Liver (tissue), 8 donors: ENCODE measurements at regions not wholly inside any gene's neighbourhood (a gene's known extent, or its start where the extent isn't known, plus 50 kb on each side); places are given as distances from the start of the nearest gene placed in this dataset.
"Not testable (repeated sequence)": the region's sequence is repeated elsewhere in the genome, so short reads cannot be mapped to it uniquely, and the experiment has no call there.

Experiments used
- DNase-seq: peaks from one replicate; pipeline ENCODE4 v3.0.0-alpha.2; 2017; ENCODE audit warnings: low spot score
- H3K27ac ChIP-seq, 2 donors: one replicate each; pipeline ENCODE4 v1.7.0; 2013; ENCODE audit warnings: inconsistent platforms in 2 of 2, low read length in 2 of 2, control low read depth in 1 of 2, low read depth in 1 of 2, mild to moderate bottlenecking in 1 of 2
- H3K27me3 ChIP-seq, 4 donors: one replicate each; pipeline versions ENCODE4 v1.6.1 to v1.7.0; 2013; ENCODE audit warnings: low read length in 3 of 4, inconsistent platforms in 1 of 4, mild to moderate bottlenecking in 1 of 4, moderate library complexity in 1 of 4; ENCODE audit not compliant: control insufficient read depth in 4 of 4, insufficient read depth in 4 of 4
- H3K36me3 ChIP-seq, 4 donors: one replicate each; pipeline versions ENCODE4 v1.6.1 to v1.7.0; 2013; ENCODE audit warnings: low read length in 3 of 4, mild to moderate bottlenecking in 3 of 4, low read depth in 1 of 4, moderate library complexity in 1 of 4; ENCODE audit not compliant: control insufficient read depth in 4 of 4, insufficient read depth in 3 of 4
- H3K4me1 ChIP-seq, 4 donors: one replicate each; pipeline versions ENCODE4 v1.6.1 to v1.7.0; 2013; ENCODE audit warnings: low read length in 3 of 4, mild to moderate bottlenecking in 3 of 4, moderate library complexity in 1 of 4; ENCODE audit not compliant: control insufficient read depth in 4 of 4, insufficient read depth in 4 of 4
- H3K4me3 ChIP-seq, 3 donors: one replicate each; pipeline versions ENCODE4 v1.6.1 to v1.7.0; 2013; ENCODE audit warnings: low read length in 3 of 3, control low read depth in 1 of 3, low read depth in 1 of 3, mild to moderate bottlenecking in 1 of 3
- H3K9ac ChIP-seq, 2 donors: one replicate each; pipeline ENCODE4 v1.7.0; 2013; ENCODE audit warnings: low read length in 2 of 2, mild to moderate bottlenecking in 2 of 2, moderate library complexity in 2 of 2, control low read depth in 1 of 2, low read depth in 1 of 2
- H3K9me3 ChIP-seq, 4 donors: one replicate each; pipeline versions ENCODE4 v1.6.1 to v1.7.0; 2013; ENCODE audit warnings: low read length in 3 of 4; ENCODE audit not compliant: control insufficient read depth in 4 of 4
- ATF3 ChIP-seq: IDR thresholded peaks from 2 replicates; pipeline ENCODE4 v1.6.1; 2016; ENCODE audit warnings: antibody characterized with exemption
- EGR1 ChIP-seq, 2 donors: IDR thresholded peaks; 2 replicates each; pipeline ENCODE4 v1.6.1; 2016 to 2018; ENCODE audit warnings: antibody characterized with exemption in 2 of 2, low read depth in 2 of 2
- FOXA1 ChIP-seq: IDR thresholded peaks from 2 replicates; pipeline ENCODE4 v1.6.1; 2016; ENCODE audit warnings: antibody characterized with exemption
- FOXA2 ChIP-seq: IDR thresholded peaks from 2 replicates; pipeline ENCODE4 v1.6.1; 2016; ENCODE audit warnings: antibody characterized with exemption
- GABPA ChIP-seq, 2 donors: IDR thresholded peaks in 1 of 2; conservative IDR thresholded peaks in 1 of 2; 2 replicates each; pipeline ENCODE4 v1.6.1; 2016; ENCODE audit warnings: antibody characterized with exemption in 2 of 2, mild to moderate bottlenecking in 1 of 2, moderate library complexity in 1 of 2
- HNF4A ChIP-seq, 2 donors: conservative IDR thresholded peaks; 2 replicates each; pipeline ENCODE4 v1.6.1; 2016; ENCODE audit warnings: antibody characterized with exemption in 2 of 2, mild to moderate bottlenecking in 2 of 2
- HNF4G ChIP-seq: IDR thresholded peaks from 2 replicates; pipeline ENCODE4 v1.6.1; 2016; ENCODE audit warnings: antibody characterized with exemption
- JUND ChIP-seq, 2 donors: IDR thresholded peaks; 2 replicates each; pipeline ENCODE4 v1.6.1; 2016; ENCODE audit warnings: antibody characterized with exemption in 2 of 2
- MAX ChIP-seq: IDR thresholded peaks from 2 replicates; pipeline ENCODE4 v1.6.1; 2016; ENCODE audit warnings: antibody characterized with exemption
- NR2F2 ChIP-seq: IDR thresholded peaks from 2 replicates; pipeline ENCODE4 v1.6.1; 2016; ENCODE audit warnings: antibody characterized with exemption
- RAD21 ChIP-seq, 2 donors: IDR thresholded peaks; 2 replicates each; pipeline ENCODE4 v1.6.1; 2016; ENCODE audit warnings: antibody characterized with exemption in 2 of 2, mild to moderate bottlenecking in 2 of 2
- RXRA ChIP-seq, 2 donors: IDR thresholded peaks; 2 replicates each; pipeline ENCODE4 v1.6.1; 2017 to 2018; ENCODE audit warnings: antibody characterized with exemption in 2 of 2, mild to moderate bottlenecking in 1 of 2
- SP1 ChIP-seq: IDR thresholded peaks from 2 replicates; pipeline ENCODE4 v1.6.1; 2018; ENCODE audit warnings: antibody characterized with exemption, mild to moderate bottlenecking
- TAF1 ChIP-seq: conservative IDR thresholded peaks from 2 replicates; pipeline ENCODE4 v1.6.1; 2016; ENCODE audit warnings: antibody characterized with exemption, mild to moderate bottlenecking
- YY1 ChIP-seq: IDR thresholded peaks from 2 replicates; pipeline ENCODE4 v1.6.1; 2016; ENCODE audit warnings: antibody characterized with exemption, mild to moderate bottlenecking
- WGBS: extraction: QIAGEN DNeasy Blood & Tissue Kit; methylation state at CpG from one replicate; pipeline ENCODE4 v1.1.7; 2013; 5-methylcytosine and 5-hydroxymethylcytosine counted together
- TF ChIP-seq, protein P1 (sequence below): fragments of 150-350 bp; IDR thresholded peaks from 2 replicates; pipeline ENCODE4 v1.5.1; 2017; ENCODE audit warnings: improper control_type of control experiment, low read depth, low read length; ENCODE audit not compliant: missing input control
- TF ChIP-seq, protein P2 (sequence below): IDR thresholded peaks from 2 replicates; pipeline ENCODE4 v1.6.1; 2016; ENCODE audit warnings: antibody characterized with exemption, mild to moderate bottlenecking
- TF ChIP-seq, protein P3 (sequence below): IDR thresholded peaks from 2 replicates; pipeline ENCODE4 v1.6.1; 2016; ENCODE audit warnings: antibody characterized with exemption
- donor health status: healthy.
- donor health status: healthy.
- donor health status: healthy.
- donor health status: healthy.
- donor health status: healthy.

DNA sequence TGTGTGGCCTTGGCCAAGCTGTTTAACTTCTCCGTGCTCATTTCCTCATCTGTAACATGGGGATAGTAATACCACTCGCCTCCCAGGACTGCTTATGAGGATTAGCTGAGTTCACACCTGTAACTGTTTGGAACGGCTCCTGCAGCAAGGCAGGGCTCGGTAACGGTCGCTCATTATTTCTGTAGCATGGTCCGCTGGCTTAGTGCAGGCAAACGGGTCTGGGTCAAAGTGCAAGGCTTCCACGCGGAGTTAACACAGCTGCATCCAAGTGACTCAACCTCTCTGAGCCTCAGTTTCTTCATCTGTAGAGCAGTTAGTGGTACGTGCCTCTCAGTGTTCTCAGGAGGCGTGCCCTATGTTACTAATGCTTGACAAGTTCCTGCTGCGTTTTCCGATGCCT is 94.3 kb upstream of the YWHAQ start:
- Histone ChIP-seq H3K9me3 (no peaks in the 10 kb centered on the region), H3K27ac (no peak overlapping the region), H3K9ac (no peak overlapping the region), H3K27me3 (no peaks in the 10 kb centered on the region), H3K4me1 (no peaks in the 10 kb centered on the region), H3K36me3 (no peaks in the 10 kb centered on the region), H3K4me3 (no peak overlapping the region)
- TF ChIP-seq GABPA (IDR thresholded peaks at IDR 0.05 in 1 of 2, conservative IDR thresholded peaks at IDR 0.05 in 1 of 2): no peak
- TF ChIP-seq YY1: no peak
- no peak for TF ChIP-seq FOXA2
- no peak for TF ChIP-seq JUND (IDR thresholded peaks at IDR 0.05)
- TF ChIP-seq NR2F2: no peak
- TF ChIP-seq EGR1 (IDR thresholded peaks at IDR 0.05; ENCODE audit: low read depth in 2 of 2): no peak
- no peak for TF ChIP-seq HNF4G
- TF ChIP-seq SP1: no peak
- TF ChIP-seq, protein P1, sequence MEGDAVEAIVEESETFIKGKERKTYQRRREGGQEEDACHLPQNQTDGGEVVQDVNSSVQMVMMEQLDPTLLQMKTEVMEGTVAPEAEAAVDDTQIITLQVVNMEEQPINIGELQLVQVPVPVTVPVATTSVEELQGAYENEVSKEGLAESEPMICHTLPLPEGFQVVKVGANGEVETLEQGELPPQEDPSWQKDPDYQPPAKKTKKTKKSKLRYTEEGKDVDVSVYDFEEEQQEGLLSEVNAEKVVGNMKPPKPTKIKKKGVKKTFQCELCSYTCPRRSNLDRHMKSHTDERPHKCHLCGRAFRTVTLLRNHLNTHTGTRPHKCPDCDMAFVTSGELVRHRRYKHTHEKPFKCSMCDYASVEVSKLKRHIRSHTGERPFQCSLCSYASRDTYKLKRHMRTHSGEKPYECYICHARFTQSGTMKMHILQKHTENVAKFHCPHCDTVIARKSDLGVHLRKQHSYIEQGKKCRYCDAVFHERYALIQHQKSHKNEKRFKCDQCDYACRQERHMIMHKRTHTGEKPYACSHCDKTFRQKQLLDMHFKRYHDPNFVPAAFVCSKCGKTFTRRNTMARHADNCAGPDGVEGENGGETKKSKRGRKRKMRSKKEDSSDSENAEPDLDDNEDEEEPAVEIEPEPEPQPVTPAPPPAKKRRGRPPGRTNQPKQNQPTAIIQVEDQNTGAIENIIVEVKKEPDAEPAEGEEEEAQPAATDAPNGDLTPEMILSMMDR: no peak
- no peak for TF ChIP-seq HNF4A (conservative IDR thresholded peaks at IDR 0.05)
- TF ChIP-seq, protein P2, sequence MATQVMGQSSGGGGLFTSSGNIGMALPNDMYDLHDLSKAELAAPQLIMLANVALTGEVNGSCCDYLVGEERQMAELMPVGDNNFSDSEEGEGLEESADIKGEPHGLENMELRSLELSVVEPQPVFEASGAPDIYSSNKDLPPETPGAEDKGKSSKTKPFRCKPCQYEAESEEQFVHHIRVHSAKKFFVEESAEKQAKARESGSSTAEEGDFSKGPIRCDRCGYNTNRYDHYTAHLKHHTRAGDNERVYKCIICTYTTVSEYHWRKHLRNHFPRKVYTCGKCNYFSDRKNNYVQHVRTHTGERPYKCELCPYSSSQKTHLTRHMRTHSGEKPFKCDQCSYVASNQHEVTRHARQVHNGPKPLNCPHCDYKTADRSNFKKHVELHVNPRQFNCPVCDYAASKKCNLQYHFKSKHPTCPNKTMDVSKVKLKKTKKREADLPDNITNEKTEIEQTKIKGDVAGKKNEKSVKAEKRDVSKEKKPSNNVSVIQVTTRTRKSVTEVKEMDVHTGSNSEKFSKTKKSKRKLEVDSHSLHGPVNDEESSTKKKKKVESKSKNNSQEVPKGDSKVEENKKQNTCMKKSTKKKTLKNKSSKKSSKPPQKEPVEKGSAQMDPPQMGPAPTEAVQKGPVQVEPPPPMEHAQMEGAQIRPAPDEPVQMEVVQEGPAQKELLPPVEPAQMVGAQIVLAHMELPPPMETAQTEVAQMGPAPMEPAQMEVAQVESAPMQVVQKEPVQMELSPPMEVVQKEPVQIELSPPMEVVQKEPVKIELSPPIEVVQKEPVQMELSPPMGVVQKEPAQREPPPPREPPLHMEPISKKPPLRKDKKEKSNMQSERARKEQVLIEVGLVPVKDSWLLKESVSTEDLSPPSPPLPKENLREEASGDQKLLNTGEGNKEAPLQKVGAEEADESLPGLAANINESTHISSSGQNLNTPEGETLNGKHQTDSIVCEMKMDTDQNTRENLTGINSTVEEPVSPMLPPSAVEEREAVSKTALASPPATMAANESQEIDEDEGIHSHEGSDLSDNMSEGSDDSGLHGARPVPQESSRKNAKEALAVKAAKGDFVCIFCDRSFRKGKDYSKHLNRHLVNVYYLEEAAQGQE: no peak
- TF ChIP-seq TAF1: no peak
- TF ChIP-seq ATF3: no peak
- TF ChIP-seq RXRA (IDR thresholded peaks at IDR 0.05): no peak
- TF ChIP-seq, protein P3, sequence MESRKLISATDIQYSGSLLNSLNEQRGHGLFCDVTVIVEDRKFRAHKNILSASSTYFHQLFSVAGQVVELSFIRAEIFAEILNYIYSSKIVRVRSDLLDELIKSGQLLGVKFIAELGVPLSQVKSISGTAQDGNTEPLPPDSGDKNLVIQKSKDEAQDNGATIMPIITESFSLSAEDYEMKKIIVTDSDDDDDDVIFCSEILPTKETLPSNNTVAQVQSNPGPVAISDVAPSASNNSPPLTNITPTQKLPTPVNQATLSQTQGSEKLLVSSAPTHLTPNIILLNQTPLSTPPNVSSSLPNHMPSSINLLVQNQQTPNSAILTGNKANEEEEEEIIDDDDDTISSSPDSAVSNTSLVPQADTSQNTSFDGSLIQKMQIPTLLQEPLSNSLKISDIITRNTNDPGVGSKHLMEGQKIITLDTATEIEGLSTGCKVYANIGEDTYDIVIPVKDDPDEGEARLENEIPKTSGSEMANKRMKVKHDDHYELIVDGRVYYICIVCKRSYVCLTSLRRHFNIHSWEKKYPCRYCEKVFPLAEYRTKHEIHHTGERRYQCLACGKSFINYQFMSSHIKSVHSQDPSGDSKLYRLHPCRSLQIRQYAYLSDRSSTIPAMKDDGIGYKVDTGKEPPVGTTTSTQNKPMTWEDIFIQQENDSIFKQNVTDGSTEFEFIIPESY: no peak
- TF ChIP-seq MAX: no peak
- no peak for TF ChIP-seq RAD21 (IDR thresholded peaks at IDR 0.05)
- TF ChIP-seq FOXA1: no peak
- no peak for DNase-seq
- 86% methylated on average over 14 of the region's 14 CpGs for WGBS

DNA sequence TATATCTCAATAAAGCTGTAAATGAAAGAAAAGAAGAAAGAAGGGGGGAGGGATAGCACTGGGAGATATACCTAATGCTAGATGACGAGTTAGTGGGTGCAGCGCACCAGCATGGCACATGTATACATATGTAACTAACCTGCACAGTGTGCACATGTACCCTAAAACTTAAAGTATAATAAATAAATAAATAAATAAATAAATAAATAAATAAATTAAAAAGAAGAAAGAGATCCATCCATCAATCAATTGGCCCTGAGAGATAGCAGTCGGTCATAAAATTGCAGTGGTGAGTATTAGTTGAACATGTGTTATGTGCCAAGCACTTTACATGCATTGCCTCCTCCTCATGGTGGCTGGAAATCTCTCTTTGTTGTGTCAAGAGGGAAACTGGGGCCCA is 95.2 kb upstream of the YWHAQ start:
- not testable (repeated sequence) for DNase-seq, H3K4me3 ChIP-seq, H3K4me1 ChIP-seq, H3K27ac ChIP-seq, H3K27me3 ChIP-seq, H3K9me3 ChIP-seq, H3K36me3 ChIP-seq, H3K9ac ChIP-seq
- 91% methylated on average over 3 of the region's 3 CpGs for WGBS

DNA sequence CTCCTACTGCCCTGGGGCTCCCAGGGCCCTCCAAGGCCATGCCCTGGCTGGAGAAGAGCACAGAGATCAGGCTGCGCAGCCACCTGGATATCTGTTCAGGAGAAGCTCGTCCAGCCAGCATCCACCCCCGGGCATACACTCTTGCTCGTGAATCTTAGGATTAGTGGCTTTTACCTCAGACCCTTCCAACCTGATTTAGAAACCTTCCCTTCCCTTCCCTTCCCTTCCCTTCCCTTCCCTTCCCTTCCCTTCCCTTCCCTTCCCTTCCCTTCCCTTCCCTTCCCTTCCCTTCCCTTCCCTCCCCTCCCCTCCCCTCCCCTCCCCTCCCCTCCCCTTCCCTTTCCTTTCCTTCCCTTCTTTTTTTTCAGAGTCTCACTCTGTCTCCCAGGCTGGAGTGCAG is 99.7 kb upstream of the YWHAQ start:
- H3K4me3 ChIP-seq, DNase-seq, H3K27ac ChIP-seq, H3K9me3 ChIP-seq, H3K9ac ChIP-seq, H3K4me1 ChIP-seq, H3K36me3 ChIP-seq, H3K27me3 ChIP-seq: not testable (repeated sequence)
- 84% methylated on average over 4 of the region's 4 CpGs for WGBS
